GM19099 (cell line): ENCODE measurements at regions not wholly inside any gene's neighbourhood (a gene's known extent, or its start where the extent isn't known, plus 50 kb on each side); places are given as distances from the start of the nearest gene placed in this dataset.

Source experiments
- POLR2A ChIP-seq: IDR thresholded peaks from 3 replicates; pipeline ENCODE4 v1.6.1; 2011; ENCODE audit warnings: low read depth; ENCODE audit not compliant: insufficient read length; ENCODE audit errors: extremely low read depth

GRCh38 chr1:244969355-244970235 lies 105.3 kb upstream of the HNRNPU start:
- TF ChIP-seq POLR2A = peak; percentile 53

GRCh38 chr1:244968881-244969280 lies 104.5 kb upstream of the HNRNPU start:
- no peak for TF ChIP-seq POLR2A

GRCh38 chr1:244968471-244968871 lies 104.1 kb upstream of the HNRNPU start:
- TF ChIP-seq POLR2A = no peak

GRCh38 chr1:244967159-244967558 lies 102.8 kb upstream of the HNRNPU start:
- no peak for TF ChIP-seq POLR2A

- no peak for TF ChIP-seq POLR2A
Observed at GRCh38 chr1:244965185-244966030, 101.1 kb upstream of the HNRNPU start.

GRCh38 chr1:244964112-244964971 lies 100.0 kb upstream of the HNRNPU start:
- no peak for TF ChIP-seq POLR2A

- no peak for TF ChIP-seq POLR2A
Observed at GRCh38 chr1:244963231-244963826, 99.0 kb upstream of the HNRNPU start.

- no peak for TF ChIP-seq POLR2A
Observed at GRCh38 chr1:244962130-244962529, 97.8 kb upstream of the HNRNPU start.

- no peak for TF ChIP-seq POLR2A
Observed at GRCh38 chr1:244960904-244961303, 96.6 kb upstream of the HNRNPU start.

- TF ChIP-seq POLR2A = no peak
Observed at GRCh38 chr1:244958593-244958992, 94.2 kb upstream of the HNRNPU start.

GRCh38 chr1:244957525-244957924 lies 93.2 kb upstream of the HNRNPU start:
- TF ChIP-seq POLR2A = peak; percentile 16

- no peak for TF ChIP-seq POLR2A
Observed at GRCh38 chr1:244957122-244957521, 92.8 kb upstream of the HNRNPU start.

- no peak for TF ChIP-seq POLR2A
Observed at GRCh38 chr1:244955661-244956060, 91.3 kb upstream of the HNRNPU start.

GRCh38 chr1:244954359-244954758 lies 90.0 kb upstream of the HNRNPU start:
- TF ChIP-seq POLR2A = no peak
